NT2/D1 (cell line): ENCODE measurements at regions not wholly inside any gene's neighbourhood (a gene's known extent, or its start where the extent isn't known, plus 50 kb on each side); places are given as distances from the start of the nearest gene placed in this dataset.

Experiments
- DNase-seq: peaks from one replicate; pipeline ENCODE4 v3.0.0-alpha.2; 2011; ENCODE audit warnings: low read depth, low spot score
- H3K27me3 ChIP-seq: 2 replicates; pipeline ENCODE4 v1.6.0; 2011; ENCODE audit warnings: mild to moderate bottlenecking; ENCODE audit not compliant: insufficient read length, insufficient read depth
- H3K36me3 ChIP-seq: 2 replicates; pipeline ENCODE4 v1.6.1; 2011; ENCODE audit warnings: mild to moderate bottlenecking, low read length, mixed read lengths; ENCODE audit not compliant: insufficient read depth, insufficient read length
- H3K4me1 ChIP-seq: 2 replicates; pipeline ENCODE4 v1.5.1; 2011; ENCODE audit not compliant: insufficient read depth, insufficient read length
- H3K4me3 ChIP-seq: 2 replicates; pipeline ENCODE4 v1.5.1; 2011; ENCODE audit warnings: low read depth; ENCODE audit not compliant: insufficient read length
- H3K9ac ChIP-seq: 2 replicates; pipeline ENCODE4 v1.6.0; 2011; ENCODE audit warnings: low read depth; ENCODE audit not compliant: insufficient read length
- H3K9me3 ChIP-seq: 2 replicates; pipeline ENCODE4 v1.5.1; 2011; ENCODE audit warnings: mild to moderate bottlenecking, low read length; ENCODE audit not compliant: insufficient read depth
- SUZ12 ChIP-seq: IDR thresholded peaks from 2 replicates; pipeline ENCODE4 v1.6.1; 2011; ENCODE audit not compliant: insufficient read length, insufficient read depth; ENCODE audit errors: extremely low read depth
- YY1 ChIP-seq: IDR thresholded peaks from 2 replicates; pipeline ENCODE4 v1.6.1; 2011; ENCODE audit not compliant: insufficient read length, insufficient read depth
- ZNF274 ChIP-seq: IDR thresholded peaks from 2 replicates; pipeline ENCODE4 v1.6.1; 2011; ENCODE audit warnings: mild to moderate bottlenecking, low read depth, low read length

- H3K4me1 ChIP-seq = peaks cover 26% of the 10 kb centered on the region
- no peak overlapping the region for H3K9ac ChIP-seq
- no peak for TF ChIP-seq ZNF274
- no peak for TF ChIP-seq SUZ12
- TF ChIP-seq YY1 = no peak
- DNase-seq = no peak
- H3K9me3 ChIP-seq = peaks cover 25% of the 10 kb centered on the region
- no peak overlapping the region for H3K4me3 ChIP-seq
- no peaks in the 10 kb centered on the region for H3K27me3 ChIP-seq
- H3K36me3 ChIP-seq = no peaks in the 10 kb centered on the region
Observed at GRCh38 chr17:72419866-72420774, 299.3 kb downstream of the SOX9 start.

- no peak for TF ChIP-seq SUZ12
- TF ChIP-seq ZNF274 = no peak
- TF ChIP-seq YY1 = no peak
- no peak for DNase-seq
- H3K9me3 ChIP-seq = peaks cover 25% of the 10 kb centered on the region
- no peaks in the 10 kb centered on the region for H3K27me3 ChIP-seq
- no peak overlapping the region for H3K9ac ChIP-seq
- no peaks in the 10 kb centered on the region for H3K36me3 ChIP-seq
- H3K4me3 ChIP-seq = no peak overlapping the region
- peaks cover 25% of the 10 kb centered on the region for H3K4me1 ChIP-seq
Observed at GRCh38 chr17:72420775-72421127, 299.9 kb downstream of the SOX9 start.

DNA sequence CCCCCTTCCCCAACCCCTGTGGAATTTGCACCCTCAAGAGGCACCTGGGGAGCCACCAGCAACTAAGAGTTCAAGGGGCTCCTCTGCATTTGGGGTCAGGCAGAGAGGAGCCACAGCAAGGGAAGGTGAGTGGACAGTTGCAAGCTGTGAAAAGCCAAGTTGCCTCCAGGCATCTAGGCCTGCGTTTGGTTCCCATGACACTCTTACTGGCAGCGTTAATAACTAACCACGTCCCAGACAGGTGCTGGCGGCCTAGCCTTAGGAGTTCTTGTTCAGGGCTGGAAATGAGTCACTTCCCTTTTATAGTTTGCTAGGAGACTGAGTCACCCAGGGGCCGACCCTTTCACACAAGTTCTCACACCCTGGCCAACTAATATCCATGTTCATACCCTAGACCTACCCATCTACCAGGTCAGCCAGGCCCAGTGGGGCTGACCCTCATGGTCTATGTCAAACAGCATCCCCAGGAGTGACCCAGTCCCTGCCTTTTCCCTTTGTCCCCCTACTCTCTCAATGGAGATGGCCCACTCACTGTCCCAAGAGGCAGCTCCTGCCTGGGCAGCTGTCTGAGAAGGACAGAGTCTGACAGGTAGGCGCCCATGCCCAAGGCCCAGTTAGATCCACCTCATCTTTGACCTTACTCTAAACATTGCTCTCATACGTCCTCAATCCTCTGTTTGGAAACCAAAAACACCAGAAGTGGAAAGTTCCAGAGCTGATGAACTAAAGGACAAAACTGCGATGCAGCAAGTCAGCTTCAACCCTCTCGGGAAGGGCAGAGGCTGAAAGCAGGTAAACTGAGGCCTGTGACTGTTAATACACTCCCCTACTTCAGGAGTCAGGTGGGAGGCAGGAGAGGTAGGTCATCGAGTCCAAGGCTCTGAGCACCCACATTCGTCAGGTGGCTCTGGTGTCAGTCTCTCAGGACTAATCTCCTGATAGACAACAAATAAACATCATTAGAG is 300.6 kb downstream of the SOX9 start:
- DNase-seq = no peak
- Histone ChIP-seq H3K4me1 (peaks cover 25% of the 10 kb centered on the region), H3K36me3 (no peaks in the 10 kb centered on the region), H3K27me3 (no peaks in the 10 kb centered on the region), H3K9ac (no peak overlapping the region), H3K4me3 (no peak overlapping the region), H3K9me3 (peaks cover 25% of the 10 kb centered on the region)
- TF ChIP-seq YY1 (no peak), SUZ12 (no peak), ZNF274 (no peak)

- Histone ChIP-seq H3K4me3 (no peak overlapping the region), H3K4me1 (peaks cover 25% of the 10 kb centered on the region)
Observed at GRCh38 chr17:72422204-72422504, 301.3 kb downstream of the SOX9 start.

GRCh38 chr17:72422505-72423285 is 301.9 kb downstream of the SOX9 start:
- DNase-seq = no peak
- H3K4me3 ChIP-seq = no peak overlapping the region
- H3K27me3 ChIP-seq = no peaks in the 10 kb centered on the region
- H3K9me3 ChIP-seq = peaks cover 14% of the 10 kb centered on the region
- peaks cover 25% of the 10 kb centered on the region for H3K4me1 ChIP-seq
- no peaks in the 10 kb centered on the region for H3K36me3 ChIP-seq
- TF ChIP-seq ZNF274 = no peak
- no peak for TF ChIP-seq SUZ12
- TF ChIP-seq YY1 = no peak
- no peak overlapping the region for H3K9ac ChIP-seq

More at GRCh38 chr17:72422204-72422504, 301.3 kb downstream of the SOX9 start:
- H3K36me3 ChIP-seq = no peaks in the 10 kb centered on the region
- no peak for DNase-seq
- H3K9me3 ChIP-seq = peaks cover 19% of the 10 kb centered on the region
- H3K9ac ChIP-seq = no peak overlapping the region
- TF ChIP-seq YY1 (no peak), ZNF274 (no peak), SUZ12 (no peak)
- no peaks in the 10 kb centered on the region for H3K27me3 ChIP-seq

DNA sequence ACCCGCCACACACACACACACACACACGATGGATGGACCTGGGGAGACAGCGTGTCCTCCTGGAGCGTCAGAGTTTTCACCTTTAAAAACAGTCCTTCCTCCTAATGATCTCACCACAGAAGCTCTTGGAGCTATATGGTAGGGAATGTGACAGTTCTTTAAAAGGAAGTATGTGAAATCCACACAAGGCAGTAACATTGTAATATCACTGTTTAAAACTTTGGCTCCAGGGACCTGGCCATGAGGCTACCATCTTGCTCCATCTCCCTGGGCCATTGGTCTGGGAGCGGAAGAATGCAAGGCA is 302.4 kb downstream of the SOX9 start:
- no peak for DNase-seq
- no peaks in the 10 kb centered on the region for H3K36me3 ChIP-seq
- H3K4me1 ChIP-seq = peaks cover 25% of the 10 kb centered on the region
- no peak for TF ChIP-seq SUZ12
- TF ChIP-seq YY1 = no peak
- TF ChIP-seq ZNF274 = no peak
- no peak overlapping the region for H3K4me3 ChIP-seq
- H3K9me3 ChIP-seq = peaks cover 9% of the 10 kb centered on the region
- no peak overlapping the region for H3K9ac ChIP-seq
- no peaks in the 10 kb centered on the region for H3K27me3 ChIP-seq

DNA sequence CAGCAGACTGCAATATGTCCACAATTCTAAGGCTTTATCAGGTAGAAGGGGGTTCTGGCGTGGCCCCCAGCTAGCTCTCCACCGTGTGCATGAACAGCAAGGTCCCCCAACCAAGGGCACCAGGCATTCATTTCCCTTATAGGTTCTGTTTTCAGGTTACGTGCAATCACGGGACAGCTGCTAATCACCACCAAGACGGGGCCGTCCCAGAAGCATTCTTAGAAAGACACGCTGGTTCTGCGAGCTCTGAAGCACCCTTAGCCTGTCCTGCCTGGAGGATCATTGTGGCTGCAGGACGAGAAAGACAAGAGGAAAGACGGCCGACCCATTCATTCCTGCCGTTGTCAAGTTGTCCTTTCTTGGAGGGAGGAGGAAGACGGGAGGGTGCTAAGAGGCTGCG is 302.9 kb downstream of the SOX9 start:
- no peak overlapping the region for H3K4me3 ChIP-seq
- H3K4me1 ChIP-seq = peaks cover 25% of the 10 kb centered on the region
- no peak overlapping the region for H3K9ac ChIP-seq
- no peak for DNase-seq
- no peaks in the 10 kb centered on the region for H3K27me3 ChIP-seq
- H3K36me3 ChIP-seq = no peaks in the 10 kb centered on the region
- TF ChIP-seq ZNF274 (no peak), SUZ12 (no peak), YY1 (no peak)
- H3K9me3 ChIP-seq = peaks cover 5% of the 10 kb centered on the region; the same call in 1 of the 2 replicates
